SK-N-SH (cell line): ENCODE measurements at regions not wholly inside any gene's neighbourhood (a gene's known extent, or its start where the extent isn't known, plus 50 kb on each side); places are given as distances from the start of the nearest gene placed in this dataset.

Experiments
- CHD2 ChIP-seq: fragments of 150-350 bp; IDR thresholded peaks from 2 replicates; pipeline ENCODE4 v1.6.1; 2018; ENCODE audit warnings: low read length; ENCODE audit not compliant: partially characterized antibody
- EP300 ChIP-seq, 2 experiments: IDR thresholded peaks; 2 replicates each; pipeline versions ENCODE4 v1.4.0 to v1.6.1; 2012; ENCODE audit warnings: borderline replicate concordance in 1 of 2, low read depth in 1 of 2, low read length in 1 of 2
- FOXJ3 ChIP-seq: sonication (generic); formaldehyde crosslinking; IDR thresholded peaks from 2 replicates; pipeline ENCODE4 v1.5.1; 2020; ENCODE audit warnings: mild to moderate bottlenecking, missing genetic modification reagents
- NRF1 ChIP-seq: IDR thresholded peaks from 2 replicates; pipeline ENCODE4 v1.6.1; 2012; ENCODE audit warnings: low read depth, mild to moderate bottlenecking, low read length
- POLR2AphosphoS5 ChIP-seq: IDR thresholded peaks from 2 replicates; pipeline ENCODE4 v1.6.1; 2012; ENCODE audit warnings: low read depth, low read length
- RFX5 ChIP-seq: IDR thresholded peaks from 2 replicates; pipeline ENCODE4 v1.6.1; 2012; ENCODE audit warnings: mild to moderate bottlenecking, improper control_type of control experiment, low read length
- RXRA ChIP-seq: IDR thresholded peaks from 2 replicates; pipeline ENCODE4 v1.4.0; 2012; ENCODE audit warnings: low read depth, mild to moderate bottlenecking, borderline replicate concordance
- SMC3 ChIP-seq: IDR thresholded peaks from 2 replicates; pipeline ENCODE4 v1.6.1; 2012; ENCODE audit warnings: low read depth, low read length, improper control_type of control experiment
- TAF1 ChIP-seq: IDR thresholded peaks from 2 replicates; pipeline ENCODE4 v1.6.1; 2012; ENCODE audit warnings: low read depth, mild to moderate bottlenecking, low read length, moderate library complexity, borderline replicate concordance
- TF ChIP-seq, protein P1 (sequence below): fragments of 200-600 bp; sonication (generic); IDR thresholded peaks from 2 replicates; pipeline ENCODE4 v1.6.1; 2017; ENCODE audit warnings: antibody characterized with exemption, mild to moderate bottlenecking, moderate library complexity
- TF ChIP-seq, protein P2 (sequence below): fragments of 150-350 bp; IDR thresholded peaks from 2 replicates; pipeline ENCODE4 v1.6.1; 2017; ENCODE audit warnings: antibody characterized with exemption, low read length, low read depth, borderline replicate concordance
- TF ChIP-seq, protein P3 (sequence below): IDR thresholded peaks from 2 replicates; pipeline ENCODE4 v1.6.1; 2012; ENCODE audit warnings: mild to moderate bottlenecking, low read depth, low read length, moderate library complexity

DNA sequence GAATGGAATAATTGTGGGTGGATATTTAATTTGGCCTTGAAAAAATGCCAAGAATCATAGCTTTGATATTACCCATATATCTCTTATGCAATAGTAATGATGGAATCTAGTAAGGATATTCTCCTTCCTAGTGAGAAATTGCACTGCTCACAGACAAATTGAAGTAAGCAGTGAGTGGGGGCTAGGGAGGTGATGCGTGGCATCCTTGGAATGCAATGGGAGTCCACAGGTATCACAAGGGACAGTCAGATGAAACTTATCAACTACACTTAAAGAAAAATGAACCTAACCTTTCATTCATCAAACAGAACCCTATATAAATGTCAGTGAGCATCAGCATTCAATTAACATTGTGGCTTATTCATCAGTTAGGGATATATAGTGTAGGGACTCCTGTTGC is 57.8 kb downstream of the IZUMO3 start:
- TF ChIP-seq FOXJ3 (CRISPR knock-in tag) (no peak), CHD2 (no peak), NRF1 (no peak), POLR2AphosphoS5 (no peak), EP300 (IDR thresholded peaks at IDR 0.05; ENCODE audit: borderline replicate concordance in 1 of 2, low read depth in 1 of 2, low read length in 1 of 2) (no peak), TAF1 (no peak), RXRA (no peak), RFX5 (no peak), SMC3 (no peak)
- TF ChIP-seq, protein P1, sequence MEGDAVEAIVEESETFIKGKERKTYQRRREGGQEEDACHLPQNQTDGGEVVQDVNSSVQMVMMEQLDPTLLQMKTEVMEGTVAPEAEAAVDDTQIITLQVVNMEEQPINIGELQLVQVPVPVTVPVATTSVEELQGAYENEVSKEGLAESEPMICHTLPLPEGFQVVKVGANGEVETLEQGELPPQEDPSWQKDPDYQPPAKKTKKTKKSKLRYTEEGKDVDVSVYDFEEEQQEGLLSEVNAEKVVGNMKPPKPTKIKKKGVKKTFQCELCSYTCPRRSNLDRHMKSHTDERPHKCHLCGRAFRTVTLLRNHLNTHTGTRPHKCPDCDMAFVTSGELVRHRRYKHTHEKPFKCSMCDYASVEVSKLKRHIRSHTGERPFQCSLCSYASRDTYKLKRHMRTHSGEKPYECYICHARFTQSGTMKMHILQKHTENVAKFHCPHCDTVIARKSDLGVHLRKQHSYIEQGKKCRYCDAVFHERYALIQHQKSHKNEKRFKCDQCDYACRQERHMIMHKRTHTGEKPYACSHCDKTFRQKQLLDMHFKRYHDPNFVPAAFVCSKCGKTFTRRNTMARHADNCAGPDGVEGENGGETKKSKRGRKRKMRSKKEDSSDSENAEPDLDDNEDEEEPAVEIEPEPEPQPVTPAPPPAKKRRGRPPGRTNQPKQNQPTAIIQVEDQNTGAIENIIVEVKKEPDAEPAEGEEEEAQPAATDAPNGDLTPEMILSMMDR: no peak
- TF ChIP-seq, protein P2, sequence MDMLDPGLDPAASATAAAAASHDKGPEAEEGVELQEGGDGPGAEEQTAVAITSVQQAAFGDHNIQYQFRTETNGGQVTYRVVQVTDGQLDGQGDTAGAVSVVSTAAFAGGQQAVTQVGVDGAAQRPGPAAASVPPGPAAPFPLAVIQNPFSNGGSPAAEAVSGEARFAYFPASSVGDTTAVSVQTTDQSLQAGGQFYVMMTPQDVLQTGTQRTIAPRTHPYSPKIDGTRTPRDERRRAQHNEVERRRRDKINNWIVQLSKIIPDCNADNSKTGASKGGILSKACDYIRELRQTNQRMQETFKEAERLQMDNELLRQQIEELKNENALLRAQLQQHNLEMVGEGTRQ: no peak
- TF ChIP-seq, protein P3, sequence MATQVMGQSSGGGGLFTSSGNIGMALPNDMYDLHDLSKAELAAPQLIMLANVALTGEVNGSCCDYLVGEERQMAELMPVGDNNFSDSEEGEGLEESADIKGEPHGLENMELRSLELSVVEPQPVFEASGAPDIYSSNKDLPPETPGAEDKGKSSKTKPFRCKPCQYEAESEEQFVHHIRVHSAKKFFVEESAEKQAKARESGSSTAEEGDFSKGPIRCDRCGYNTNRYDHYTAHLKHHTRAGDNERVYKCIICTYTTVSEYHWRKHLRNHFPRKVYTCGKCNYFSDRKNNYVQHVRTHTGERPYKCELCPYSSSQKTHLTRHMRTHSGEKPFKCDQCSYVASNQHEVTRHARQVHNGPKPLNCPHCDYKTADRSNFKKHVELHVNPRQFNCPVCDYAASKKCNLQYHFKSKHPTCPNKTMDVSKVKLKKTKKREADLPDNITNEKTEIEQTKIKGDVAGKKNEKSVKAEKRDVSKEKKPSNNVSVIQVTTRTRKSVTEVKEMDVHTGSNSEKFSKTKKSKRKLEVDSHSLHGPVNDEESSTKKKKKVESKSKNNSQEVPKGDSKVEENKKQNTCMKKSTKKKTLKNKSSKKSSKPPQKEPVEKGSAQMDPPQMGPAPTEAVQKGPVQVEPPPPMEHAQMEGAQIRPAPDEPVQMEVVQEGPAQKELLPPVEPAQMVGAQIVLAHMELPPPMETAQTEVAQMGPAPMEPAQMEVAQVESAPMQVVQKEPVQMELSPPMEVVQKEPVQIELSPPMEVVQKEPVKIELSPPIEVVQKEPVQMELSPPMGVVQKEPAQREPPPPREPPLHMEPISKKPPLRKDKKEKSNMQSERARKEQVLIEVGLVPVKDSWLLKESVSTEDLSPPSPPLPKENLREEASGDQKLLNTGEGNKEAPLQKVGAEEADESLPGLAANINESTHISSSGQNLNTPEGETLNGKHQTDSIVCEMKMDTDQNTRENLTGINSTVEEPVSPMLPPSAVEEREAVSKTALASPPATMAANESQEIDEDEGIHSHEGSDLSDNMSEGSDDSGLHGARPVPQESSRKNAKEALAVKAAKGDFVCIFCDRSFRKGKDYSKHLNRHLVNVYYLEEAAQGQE: no peak
